GM12878 (cell line): ENCODE measurements at regions not wholly inside any gene's neighbourhood (a gene's known extent, or its start where the extent isn't known, plus 50 kb on each side); places are given as distances from the start of the nearest gene placed in this dataset.

Experiments used
- ATAC-seq: fragments of 200-7000 bp; cut with Tn5 transposase; 3 replicates; pipeline ENCODE4 v1.9.1; 2020; ENCODE audit warnings: mild to moderate bottlenecking, moderate library complexity
- BruUV-seq: library from RNA; stranded (reverse); fragments of 400-500 nt; replicated peaks from 2 replicates; lab custom pipeline; 2021; lab: Mats Ljungman, UMichigan
- CTCF ChIA-PET: fragments of 300-600 bp; sonication (Branson Sonifier 250); formaldehyde crosslinking; extraction: SDS; loops from one replicate; lab custom pipeline; 2021; ENCODE audit warnings: inconsistent platforms; lab: Yijun Ruan, JAX
- POLR2A ChIA-PET: fragments of 350-600 bp; formaldehyde crosslinking; extraction: SDS; loops from one replicate; lab custom pipeline; 2021; ENCODE audit warnings: inconsistent platforms; lab: Charles Lee
- RAD21 ChIA-PET: fragments of 300-600 bp; sonication (Branson Sonifier 250); formaldehyde crosslinking; loops from one replicate; lab custom pipeline; 2023; ENCODE audit warnings: antibody characterized with exemption; ENCODE audit not compliant: unreplicated experiment; lab: Charles Lee
- SMC1A ChIA-PET: fragments of 300-600 bp; sonication (Branson Sonifier 250); formaldehyde crosslinking; loops from one replicate; lab custom pipeline; 2023; ENCODE audit not compliant: unreplicated experiment, uncharacterized antibody; lab: Charles Lee
- DNase-seq: peaks from one replicate; pipeline ENCODE4 v3.0.0-alpha.2; 2011; ENCODE audit warnings: low read depth, low spot score
- FAIRE-seq: peaks from 3 replicates; lab custom pipeline; 2011; peaks lifted over from hg19 to GRCh38; lab: Jason Lieb, UNC
- H2AFZ ChIP-seq: 2 replicates; pipeline ENCODE4 v1.6.0; 2011; ENCODE audit warnings: low read depth, low read length, control low read depth; ENCODE audit not compliant: control insufficient read depth
- H3K27ac ChIP-seq: 2 replicates; pipeline ENCODE4 v1.5.1; 2011; ENCODE audit warnings: control low read depth; ENCODE audit not compliant: control insufficient read depth, insufficient read depth
- H3K27me3 ChIP-seq, 2 experiments: replicated peaks in 1 of 2; 2 replicates each; pipeline versions ENCODE4 v1.6.0 to v1.6.1; 2011; ENCODE audit warnings: low read length in 1 of 2; ENCODE audit not compliant: control insufficient read depth in 2 of 2, insufficient read depth in 2 of 2
- H3K36me3 ChIP-seq, 2 experiments: 2 replicates each; pipeline ENCODE4 v1.5.1; 2011; ENCODE audit warnings: low read length in 1 of 2; ENCODE audit not compliant: control insufficient read depth in 2 of 2, insufficient read depth in 2 of 2
- H3K4me1 ChIP-seq: 2 replicates; pipeline ENCODE4 v1.6.1; 2011; ENCODE audit warnings: mild to moderate bottlenecking, low read length, moderate library complexity, mixed read lengths; ENCODE audit not compliant: control insufficient read depth, insufficient read depth
- H3K4me2 ChIP-seq: 2 replicates; pipeline ENCODE4 v1.6.0; 2011; ENCODE audit warnings: control low read depth; ENCODE audit not compliant: control insufficient read depth, insufficient read depth
- H3K4me3 ChIP-seq: fragments of 200-600 bp; sonication (generic); 2 replicates; pipeline ENCODE4 v1.5.1; 2016
- H3K79me2 ChIP-seq: 2 replicates; pipeline ENCODE4 v1.6.0; 2011; ENCODE audit warnings: low read length; ENCODE audit not compliant: control insufficient read depth, insufficient read depth
- H3K9ac ChIP-seq: 2 replicates; pipeline ENCODE4 v1.8.0; 2011; ENCODE audit warnings: low read length, control low read depth, mixed read lengths; ENCODE audit not compliant: control insufficient read depth, insufficient read depth
- H3K9me3 ChIP-seq: replicated peaks from 3 replicates; pipeline ENCODE4 v1.5.1; 2011; ENCODE audit warnings: mild to moderate bottlenecking, low read length; ENCODE audit not compliant: control insufficient read depth, insufficient read depth
- H4K20me1 ChIP-seq: 2 replicates; pipeline ENCODE4 v1.6.0; 2011; ENCODE audit not compliant: control insufficient read depth, insufficient read depth
- ATF2 ChIP-seq: IDR thresholded peaks from 2 replicates; pipeline ENCODE4 v1.6.1; 2012; ENCODE audit warnings: low read length, inconsistent platforms
- BRCA1 ChIP-seq: IDR thresholded peaks from 2 replicates; pipeline ENCODE4 v1.6.1; 2011; ENCODE audit warnings: low read depth, low read length, improper control_type of control experiment
- CBX5 ChIP-seq: sonication (generic); IDR thresholded peaks from 2 replicates; pipeline ENCODE4 v1.6.1; 2016; ENCODE audit warnings: low read depth, moderate library complexity, mild to moderate bottlenecking, inconsistent platforms
- ETV6 ChIP-seq, 2 experiments: fragments of 450-650 bp in 1 of 2; IDR thresholded peaks in 1 of 2; conservative IDR thresholded peaks in 1 of 2; 2 replicates each; pipeline ENCODE4 v1.6.1; 2014; ENCODE audit warnings: antibody characterized with exemption in 1 of 2, borderline replicate concordance in 1 of 2, low read depth in 1 of 2, mild to moderate bottlenecking in 1 of 2, moderate library complexity in 1 of 2
- EZH2 ChIP-seq: IDR thresholded peaks from 2 replicates; pipeline ENCODE4 v1.6.1; 2012; ENCODE audit warnings: low read depth, mild to moderate bottlenecking, control low read depth, inconsistent platforms, low read length, borderline replicate concordance; ENCODE audit not compliant: control insufficient read depth
- FOS ChIP-seq: IDR thresholded peaks from 3 replicates; pipeline ENCODE4 v1.6.1; 2011; ENCODE audit warnings: borderline replicate concordance; ENCODE audit not compliant: insufficient read length; ENCODE audit errors: extremely low read depth
- FOXM1 ChIP-seq: IDR thresholded peaks from 2 replicates; pipeline ENCODE4 v1.6.1; 2012; ENCODE audit warnings: low read depth, mild to moderate bottlenecking, inconsistent platforms, low read length, moderate library complexity
- MAX ChIP-seq: IDR thresholded peaks from 2 replicates; pipeline ENCODE4 v1.6.1; 2012; ENCODE audit warnings: low read depth, low read length, improper control_type of control experiment
- MYC ChIP-seq: IDR thresholded peaks from 2 replicates; pipeline ENCODE4 v1.6.1; 2011; ENCODE audit warnings: mild to moderate bottlenecking, low read length, moderate library complexity, inconsistent platforms; ENCODE audit not compliant: insufficient read depth, insufficient replicate concordance, insufficient read length, severe bottlenecking
- NBN ChIP-seq: fragments of 450-650 bp; IDR thresholded peaks from 2 replicates; pipeline ENCODE4 v1.6.1; 2016
- NRF1 ChIP-seq: conservative IDR thresholded peaks from 2 replicates; pipeline ENCODE4 v1.6.1; 2011; ENCODE audit warnings: mild to moderate bottlenecking, low read depth, low read length, improper control_type of control experiment
- RELA ChIP-seq: fragments of 450-650 bp; IDR thresholded peaks from 2 replicates; pipeline ENCODE4 v1.8.0; 2014; ENCODE audit warnings: borderline replicate concordance; ENCODE audit not compliant: partially characterized antibody
- SMAD1 ChIP-seq: fragments of 450-650 bp; IDR thresholded peaks from 2 replicates; pipeline ENCODE4 v1.6.1; 2018; ENCODE audit warnings: mild to moderate bottlenecking, low read depth; ENCODE audit not compliant: partially characterized antibody
- SREBF2 ChIP-seq: IDR thresholded peaks from 2 replicates; pipeline ENCODE4 v1.6.1; 2012; ENCODE audit warnings: mild to moderate bottlenecking, low read length
- STAT1 ChIP-seq: fragments of 450-650 bp; conservative IDR thresholded peaks from 2 replicates; pipeline ENCODE4 v1.6.1; 2014; ENCODE audit warnings: antibody characterized with exemption, mild to moderate bottlenecking
- SUPT20H ChIP-seq: IDR thresholded peaks from 2 replicates; pipeline ENCODE4 v1.6.1; 2011; ENCODE audit warnings: low read depth, mild to moderate bottlenecking, low read length, moderate library complexity, borderline replicate concordance; ENCODE audit not compliant: control insufficient read depth
- ZBED1 ChIP-seq: IDR thresholded peaks from 2 replicates; pipeline ENCODE4 v1.6.1; 2016; ENCODE audit warnings: borderline replicate concordance
- ZNF207 ChIP-seq: fragments of 450-650 bp; IDR thresholded peaks from 2 replicates; pipeline ENCODE4 v1.6.1; 2014; ENCODE audit warnings: antibody characterized with exemption, mild to moderate bottlenecking, borderline replicate concordance
- ZNF592 ChIP-seq: fragments of 450-650 bp; IDR thresholded peaks from 2 replicates; pipeline ENCODE4 v1.6.1; 2017; ENCODE audit warnings: mild to moderate bottlenecking, moderate library complexity
- WGBS: methylation state at CpG from one replicate; pipeline ENCODE4 v1.1.6; 2016; ENCODE audit warnings: low lambda C conversion rate; ENCODE audit not compliant: insufficient replicate concordance, insufficient coverage; ENCODE audit errors: missing lambda C conversion rate; 5-methylcytosine and 5-hydroxymethylcytosine counted together
- in situ Hi-C: fragments of 300-500 bp; cut with MboI; formaldehyde crosslinking; loops from 9 replicates; pipeline ENCODE4 v1.14.3; 2018; ENCODE audit warnings: mixed read lengths
- intact Hi-C: fragments of 100-400 bp; cut with micrococcal nuclease; formaldehyde crosslinking; loops from one replicate; pipeline ENCODE4 v1.14.2; 2022; ENCODE audit not compliant: unreplicated experiment

GRCh38 chr1:157450106-157450505 is 102.2 kb downstream of the FCRL5 start:
- ChIA-PET SMC1A (interaction anchor here (1.4 kb wide), 1 partner anchor 24 kb away, joined by 3 read pairs; no protein-coding TSS in a partner anchor), RAD21 (no interaction called here), POLR2A (no interaction called here), CTCF (interaction anchor here (1.2 kb wide), 1 partner anchor 56 kb away, joined by 3 read pairs; no protein-coding TSS in a partner anchor)
- WGBS = 62% methylated on average over 2 of the region's 2 CpGs
- no peak overlapping the region for H3K9ac ChIP-seq
- no peak overlapping the region for H2AFZ ChIP-seq
- ATAC-seq (no peak), FAIRE-seq (no peak), DNase-seq (no peak)
- in situ Hi-C loops (no loop called here), intact Hi-C loops (no loop called here)
- H3K4me3 ChIP-seq = no peak overlapping the region
- H3K9me3 ChIP-seq = no peaks in the 10 kb centered on the region
- no peaks in the 10 kb centered on the region for H4K20me1 ChIP-seq
- no TSS peak for BruUV-seq
- no peaks in the 10 kb centered on the region; a peak in 1 of 4 replicates for H3K27me3 ChIP-seq
- TF ChIP-seq MAX (no peak), SUPT20H (no peak), ZBED1 (no peak), ETV6 (conservative IDR thresholded peaks at IDR 0.05 in 1 of 2, IDR thresholded peaks at IDR 0.05 in 1 of 2; ENCODE audit: borderline replicate concordance in 1 of 2, low read depth in 1 of 2) (no peak), FOS (no peak), CBX5 (no peak), STAT1 (no peak), ZNF207 (no peak), SMAD1 (no peak), ZNF592 (no peak), BRCA1 (no peak), EZH2 (no peak), FOXM1 (no peak), NBN (no peak), SREBF2 (no peak), ATF2 (no peak), MYC (no peak), NRF1 (no peak), RELA (no peak)
- no peaks in the 10 kb centered on the region for H3K4me1 ChIP-seq
- H3K27ac ChIP-seq = no peak overlapping the region
- H3K36me3 ChIP-seq = no peaks in the 10 kb centered on the region
- H3K4me2 ChIP-seq = no peak overlapping the region
- H3K79me2 ChIP-seq = no peaks in the 10 kb centered on the region
